ENCODE measurements at regions not wholly inside any gene's neighbourhood (a gene's known extent, or its start where the extent isn't known, plus 50 kb on each side); places are given as distances from the start of the nearest gene placed in this dataset.

DNA sequence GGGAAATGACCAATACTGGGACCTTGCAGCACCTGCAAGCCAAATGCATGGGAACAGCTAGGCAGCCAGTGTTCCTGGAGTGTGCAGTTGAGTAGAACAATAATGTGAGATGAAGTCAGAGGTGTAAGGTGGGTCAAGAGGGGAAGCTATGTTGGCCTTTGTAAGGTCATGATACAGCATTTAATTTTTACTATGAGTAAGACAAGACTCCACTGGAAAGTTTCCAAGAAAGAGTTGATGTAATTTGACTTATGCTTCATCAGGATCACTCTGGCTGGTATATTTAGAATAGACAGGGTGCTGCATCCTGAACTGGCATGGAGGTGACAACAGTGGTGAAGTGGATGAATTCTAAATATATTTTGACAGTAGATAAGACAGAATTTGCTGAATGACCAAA, 744.8 kb downstream of the KCTD16 start:
- no peak for ATAC-seq
- no peak for TF ChIP-seq PPARA (CRISPR knock-in tag; IDR thresholded peaks at IDR 0.05; ENCODE audit: borderline replicate concordance)
- TF ChIP-seq TCF4 (CRISPR knock-in tag; IDR thresholded peaks at IDR 0.05; ENCODE audit: borderline replicate concordance), result no peak
- no peak for TF ChIP-seq ARNTL (CRISPR knock-in tag; IDR thresholded peaks at IDR 0.05; ENCODE audit: borderline replicate concordance, low read depth)
- no peak for TF ChIP-seq BACH2 (CRISPR knock-in tag; IDR thresholded peaks at IDR 0.05; ENCODE audit: borderline replicate concordance)
- no peak for TF ChIP-seq ESRRG (CRISPR knock-in tag; IDR thresholded peaks at IDR 0.05)
- TF ChIP-seq, protein P1, sequence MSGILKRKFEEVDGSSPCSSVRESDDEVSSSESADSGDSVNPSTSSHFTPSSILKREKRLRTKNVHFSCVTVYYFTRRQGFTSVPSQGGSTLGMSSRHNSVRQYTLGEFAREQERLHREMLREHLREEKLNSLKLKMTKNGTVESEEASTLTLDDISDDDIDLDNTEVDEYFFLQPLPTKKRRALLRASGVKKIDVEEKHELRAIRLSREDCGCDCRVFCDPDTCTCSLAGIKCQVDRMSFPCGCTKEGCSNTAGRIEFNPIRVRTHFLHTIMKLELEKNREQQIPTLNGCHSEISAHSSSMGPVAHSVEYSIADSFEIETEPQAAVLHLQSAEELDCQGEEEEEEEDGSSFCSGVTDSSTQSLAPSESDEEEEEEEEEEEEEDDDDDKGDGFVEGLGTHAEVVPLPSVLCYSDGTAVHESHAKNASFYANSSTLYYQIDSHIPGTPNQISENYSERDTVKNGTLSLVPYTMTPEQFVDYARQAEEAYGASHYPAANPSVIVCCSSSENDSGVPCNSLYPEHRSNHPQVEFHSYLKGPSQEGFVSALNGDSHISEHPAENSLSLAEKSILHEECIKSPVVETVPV (CRISPR knock-in tag; IDR thresholded peaks at IDR 0.05), result no peak
- no peak for TF ChIP-seq OSR1 (CRISPR knock-in tag; IDR thresholded peaks at IDR 0.05)
- TF ChIP-seq, protein P2, sequence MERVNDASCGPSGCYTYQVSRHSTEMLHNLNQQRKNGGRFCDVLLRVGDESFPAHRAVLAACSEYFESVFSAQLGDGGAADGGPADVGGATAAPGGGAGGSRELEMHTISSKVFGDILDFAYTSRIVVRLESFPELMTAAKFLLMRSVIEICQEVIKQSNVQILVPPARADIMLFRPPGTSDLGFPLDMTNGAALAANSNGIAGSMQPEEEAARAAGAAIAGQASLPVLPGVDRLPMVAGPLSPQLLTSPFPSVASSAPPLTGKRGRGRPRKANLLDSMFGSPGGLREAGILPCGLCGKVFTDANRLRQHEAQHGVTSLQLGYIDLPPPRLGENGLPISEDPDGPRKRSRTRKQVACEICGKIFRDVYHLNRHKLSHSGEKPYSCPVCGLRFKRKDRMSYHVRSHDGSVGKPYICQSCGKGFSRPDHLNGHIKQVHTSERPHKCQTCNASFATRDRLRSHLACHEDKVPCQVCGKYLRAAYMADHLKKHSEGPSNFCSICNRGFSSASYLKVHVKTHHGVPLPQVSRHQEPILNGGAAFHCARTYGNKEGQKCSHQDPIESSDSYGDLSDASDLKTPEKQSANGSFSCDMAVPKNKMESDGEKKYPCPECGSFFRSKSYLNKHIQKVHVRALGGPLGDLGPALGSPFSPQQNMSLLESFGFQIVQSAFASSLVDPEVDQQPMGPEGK (CRISPR knock-in tag; IDR thresholded peaks at IDR 0.05; ENCODE audit: borderline replicate concordance), result no peak
- TF ChIP-seq ZFP30 (CRISPR knock-in tag; IDR thresholded peaks at IDR 0.05), result no peak
- TF ChIP-seq, protein P3, sequence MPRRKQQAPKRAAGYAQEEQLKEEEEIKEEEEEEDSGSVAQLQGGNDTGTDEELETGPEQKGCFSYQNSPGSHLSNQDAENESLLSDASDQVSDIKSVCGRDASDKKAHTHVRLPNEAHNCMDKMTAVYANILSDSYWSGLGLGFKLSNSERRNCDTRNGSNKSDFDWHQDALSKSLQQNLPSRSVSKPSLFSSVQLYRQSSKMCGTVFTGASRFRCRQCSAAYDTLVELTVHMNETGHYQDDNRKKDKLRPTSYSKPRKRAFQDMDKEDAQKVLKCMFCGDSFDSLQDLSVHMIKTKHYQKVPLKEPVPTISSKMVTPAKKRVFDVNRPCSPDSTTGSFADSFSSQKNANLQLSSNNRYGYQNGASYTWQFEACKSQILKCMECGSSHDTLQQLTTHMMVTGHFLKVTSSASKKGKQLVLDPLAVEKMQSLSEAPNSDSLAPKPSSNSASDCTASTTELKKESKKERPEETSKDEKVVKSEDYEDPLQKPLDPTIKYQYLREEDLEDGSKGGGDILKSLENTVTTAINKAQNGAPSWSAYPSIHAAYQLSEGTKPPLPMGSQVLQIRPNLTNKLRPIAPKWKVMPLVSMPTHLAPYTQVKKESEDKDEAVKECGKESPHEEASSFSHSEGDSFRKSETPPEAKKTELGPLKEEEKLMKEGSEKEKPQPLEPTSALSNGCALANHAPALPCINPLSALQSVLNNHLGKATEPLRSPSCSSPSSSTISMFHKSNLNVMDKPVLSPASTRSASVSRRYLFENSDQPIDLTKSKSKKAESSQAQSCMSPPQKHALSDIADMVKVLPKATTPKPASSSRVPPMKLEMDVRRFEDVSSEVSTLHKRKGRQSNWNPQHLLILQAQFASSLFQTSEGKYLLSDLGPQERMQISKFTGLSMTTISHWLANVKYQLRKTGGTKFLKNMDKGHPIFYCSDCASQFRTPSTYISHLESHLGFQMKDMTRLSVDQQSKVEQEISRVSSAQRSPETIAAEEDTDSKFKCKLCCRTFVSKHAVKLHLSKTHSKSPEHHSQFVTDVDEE (CRISPR knock-in tag; IDR thresholded peaks at IDR 0.05), result no peak
- no peak for TF ChIP-seq CSDC2 (CRISPR knock-in tag; IDR thresholded peaks at IDR 0.05)
- TF ChIP-seq ISL1 (CRISPR knock-in tag; IDR thresholded peaks at IDR 0.05), result no peak
- TF ChIP-seq RARB (CRISPR knock-in tag; IDR thresholded peaks at IDR 0.05), result no peak
- TF ChIP-seq ZFP3 (CRISPR knock-in tag; IDR thresholded peaks at IDR 0.05), result no peak
- TF ChIP-seq TOX (CRISPR knock-in tag; IDR thresholded peaks at IDR 0.05; ENCODE audit: borderline replicate concordance), result no peak

DNA sequence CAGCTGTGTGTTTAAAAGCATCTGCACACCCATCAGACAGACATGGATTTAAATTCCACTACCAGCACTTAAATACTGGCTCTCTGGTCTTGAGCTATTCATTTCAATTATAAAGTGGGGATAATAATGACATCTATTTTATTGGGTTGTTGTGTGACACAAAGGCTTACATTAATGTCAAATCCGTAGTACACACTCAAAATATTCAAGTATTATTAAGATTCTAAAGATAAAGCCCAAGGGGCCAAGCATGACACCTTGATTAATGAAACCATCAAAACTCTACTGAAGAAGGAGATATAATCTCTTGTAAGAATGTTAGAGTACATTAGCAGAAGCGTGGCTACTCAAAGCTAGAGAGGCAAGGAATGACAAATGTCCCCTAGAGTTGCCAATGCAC, 743.0 kb downstream of the KCTD16 start:
- TF ChIP-seq ESRRG (CRISPR knock-in tag; IDR thresholded peaks at IDR 0.05) (no peak), SNAI2 (CRISPR knock-in tag; IDR thresholded peaks at IDR 0.05) (no peak), RARB (CRISPR knock-in tag; IDR thresholded peaks at IDR 0.05) (no peak), ZC3H10 (CRISPR knock-in tag; IDR thresholded peaks at IDR 0.05) (no peak), ZNF8 (CRISPR knock-in tag; IDR thresholded peaks at IDR 0.05) (no peak)
- ATAC-seq, result no peak

DNA sequence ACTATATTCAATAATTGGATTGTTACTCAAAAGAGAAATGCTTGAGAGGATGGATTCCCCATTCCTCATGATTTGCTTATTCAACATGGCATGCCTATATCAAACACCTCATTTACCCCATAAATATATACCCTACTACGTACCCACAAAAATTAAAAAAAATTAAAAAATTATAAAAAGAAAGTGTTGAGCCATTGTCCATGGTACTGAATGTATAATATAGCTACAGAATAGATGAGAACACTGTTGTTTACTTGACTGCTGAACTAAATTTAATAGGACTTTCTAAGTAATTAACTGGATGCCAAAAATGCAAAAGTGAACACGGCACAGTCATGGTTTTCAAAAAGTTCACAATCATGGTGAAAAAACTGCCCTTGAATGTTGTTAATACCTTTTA, 725.8 kb downstream of the KCTD16 start:
- ATAC-seq, result no peak
- TF ChIP-seq ZFP3 (CRISPR knock-in tag; IDR thresholded peaks at IDR 0.05), result no peak
- TF ChIP-seq, protein P1 (CRISPR knock-in tag; IDR thresholded peaks at IDR 0.05), result no peak
- TF ChIP-seq ZNF565 (CRISPR knock-in tag; conservative IDR thresholded peaks at IDR 0.05; ENCODE audit: low read depth), result no peak
- TF ChIP-seq OSR1 (CRISPR knock-in tag; IDR thresholded peaks at IDR 0.05), result no peak
- no peak for TF ChIP-seq ZNF8 (CRISPR knock-in tag; IDR thresholded peaks at IDR 0.05)
- no peak for TF ChIP-seq ZNF70 (CRISPR knock-in tag; IDR thresholded peaks at IDR 0.05)
- no peak for TF ChIP-seq ZFP30 (CRISPR knock-in tag; IDR thresholded peaks at IDR 0.05)
- no peak for TF ChIP-seq TOX (CRISPR knock-in tag; IDR thresholded peaks at IDR 0.05; ENCODE audit: borderline replicate concordance)
- TF ChIP-seq TCF4 (CRISPR knock-in tag; IDR thresholded peaks at IDR 0.05; ENCODE audit: borderline replicate concordance), result no peak
- no peak for TF ChIP-seq ARNTL (CRISPR knock-in tag; IDR thresholded peaks at IDR 0.05; ENCODE audit: borderline replicate concordance, low read depth)

DNA sequence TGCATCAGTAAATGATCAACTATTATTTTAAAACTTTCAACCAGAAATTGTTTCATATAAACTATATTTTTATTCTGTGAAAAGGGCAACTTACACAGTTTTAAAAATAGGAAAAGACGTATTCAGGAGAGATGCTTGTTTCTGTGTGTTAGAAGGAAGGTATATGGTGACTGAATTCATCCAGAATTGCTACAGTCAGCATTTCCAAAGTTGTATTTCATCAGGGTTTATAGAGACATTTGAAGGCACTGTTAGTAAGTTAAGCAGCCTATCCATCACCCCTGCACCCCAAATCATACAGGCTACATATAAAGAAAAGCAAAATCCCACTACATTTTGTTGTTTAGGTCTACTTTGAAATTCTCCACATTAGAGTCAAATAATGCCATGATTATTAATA, 716.0 kb downstream of the KCTD16 start:
- no peak for ATAC-seq
- TF ChIP-seq TCF4 (CRISPR knock-in tag; IDR thresholded peaks at IDR 0.05; ENCODE audit: borderline replicate concordance) (no peak), BACH2 (CRISPR knock-in tag; IDR thresholded peaks at IDR 0.05; ENCODE audit: borderline replicate concordance) (no peak), ESRRG (CRISPR knock-in tag; IDR thresholded peaks at IDR 0.05) (no peak), ZNF70 (CRISPR knock-in tag; IDR thresholded peaks at IDR 0.05) (no peak), CSDC2 (CRISPR knock-in tag; IDR thresholded peaks at IDR 0.05) (no peak), ZNF8 (CRISPR knock-in tag; IDR thresholded peaks at IDR 0.05) (no peak), ZFP3 (CRISPR knock-in tag; IDR thresholded peaks at IDR 0.05) (no peak), ISL1 (CRISPR knock-in tag; IDR thresholded peaks at IDR 0.05) (no peak), RARB (CRISPR knock-in tag; IDR thresholded peaks at IDR 0.05) (no peak), SNAI2 (CRISPR knock-in tag; IDR thresholded peaks at IDR 0.05) (no peak), TOX (CRISPR knock-in tag; IDR thresholded peaks at IDR 0.05; ENCODE audit: borderline replicate concordance) (no peak), OSR1 (CRISPR knock-in tag; IDR thresholded peaks at IDR 0.05) (no peak), ARNTL (CRISPR knock-in tag; IDR thresholded peaks at IDR 0.05; ENCODE audit: borderline replicate concordance, low read depth) (no peak)
- TF ChIP-seq, protein P4, sequence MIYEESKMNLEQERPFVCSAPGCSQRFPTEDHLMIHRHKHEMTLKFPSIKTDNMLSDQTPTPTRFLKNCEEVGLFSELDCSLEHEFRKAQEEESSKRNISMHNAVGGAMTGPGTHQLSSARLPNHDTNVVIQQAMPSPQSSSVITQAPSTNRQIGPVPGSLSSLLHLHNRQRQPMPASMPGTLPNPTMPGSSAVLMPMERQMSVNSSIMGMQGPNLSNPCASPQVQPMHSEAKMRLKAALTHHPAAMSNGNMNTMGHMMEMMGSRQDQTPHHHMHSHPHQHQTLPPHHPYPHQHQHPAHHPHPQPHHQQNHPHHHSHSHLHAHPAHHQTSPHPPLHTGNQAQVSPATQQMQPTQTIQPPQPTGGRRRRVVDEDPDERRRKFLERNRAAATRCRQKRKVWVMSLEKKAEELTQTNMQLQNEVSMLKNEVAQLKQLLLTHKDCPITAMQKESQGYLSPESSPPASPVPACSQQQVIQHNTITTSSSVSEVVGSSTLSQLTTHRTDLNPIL (CRISPR knock-in tag; IDR thresholded peaks at IDR 0.05; ENCODE audit: low read depth), result no peak
- TF ChIP-seq, protein P3 (CRISPR knock-in tag; IDR thresholded peaks at IDR 0.05), result no peak
